ENCODE measurements at regions not wholly inside any gene's neighbourhood (a gene's known extent, or its start where the extent isn't known, plus 50 kb on each side); places are given as distances from the start of the nearest gene placed in this dataset.

DNA sequence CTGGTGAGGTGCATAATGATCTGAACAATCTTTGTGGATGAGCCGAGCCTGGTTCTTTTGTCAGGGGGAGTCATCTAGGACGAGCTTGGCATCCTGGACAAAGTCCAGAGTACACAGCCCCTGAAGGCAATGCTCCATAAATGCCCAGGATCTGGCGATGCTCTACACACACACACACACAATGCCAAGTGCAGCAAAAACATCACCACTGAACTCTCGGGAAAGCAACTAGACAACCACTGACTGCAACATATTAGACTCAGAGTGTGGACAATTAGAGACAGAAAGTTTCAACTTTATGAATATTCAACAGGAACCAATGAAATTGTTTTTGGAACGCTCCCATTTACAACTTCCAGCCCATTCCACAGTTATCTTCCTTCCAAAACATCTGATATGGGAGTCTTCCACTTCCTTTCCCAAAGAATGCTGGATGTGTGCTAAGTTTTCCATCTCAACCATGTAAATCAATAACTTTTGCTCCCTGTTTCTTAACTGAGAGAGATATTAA, 227.6 kb upstream of the ANKRD55 start:
- DNase-seq (ENCODE audit: low read depth in 3 of 3), result no peak

DNA sequence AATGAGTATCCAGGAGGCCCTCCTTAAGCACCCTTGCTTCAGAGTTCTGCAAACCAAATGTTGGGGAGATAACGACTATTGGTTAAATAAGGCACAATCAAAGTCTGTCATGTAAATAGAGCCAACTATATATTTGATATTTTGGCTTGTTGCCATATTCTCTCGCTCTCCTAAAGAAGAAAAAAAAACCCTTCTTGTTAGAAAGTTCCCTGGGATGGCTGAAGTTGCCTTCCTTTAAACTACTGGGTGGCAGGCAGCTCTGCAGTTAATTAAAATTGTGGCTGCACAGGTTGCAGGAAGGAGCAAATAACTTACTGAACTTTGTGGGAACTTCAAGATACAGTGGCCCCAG, 227.0 kb upstream of the ANKRD55 start:
- no peak for DNase-seq (ENCODE audit: low read depth in 3 of 3)

DNA sequence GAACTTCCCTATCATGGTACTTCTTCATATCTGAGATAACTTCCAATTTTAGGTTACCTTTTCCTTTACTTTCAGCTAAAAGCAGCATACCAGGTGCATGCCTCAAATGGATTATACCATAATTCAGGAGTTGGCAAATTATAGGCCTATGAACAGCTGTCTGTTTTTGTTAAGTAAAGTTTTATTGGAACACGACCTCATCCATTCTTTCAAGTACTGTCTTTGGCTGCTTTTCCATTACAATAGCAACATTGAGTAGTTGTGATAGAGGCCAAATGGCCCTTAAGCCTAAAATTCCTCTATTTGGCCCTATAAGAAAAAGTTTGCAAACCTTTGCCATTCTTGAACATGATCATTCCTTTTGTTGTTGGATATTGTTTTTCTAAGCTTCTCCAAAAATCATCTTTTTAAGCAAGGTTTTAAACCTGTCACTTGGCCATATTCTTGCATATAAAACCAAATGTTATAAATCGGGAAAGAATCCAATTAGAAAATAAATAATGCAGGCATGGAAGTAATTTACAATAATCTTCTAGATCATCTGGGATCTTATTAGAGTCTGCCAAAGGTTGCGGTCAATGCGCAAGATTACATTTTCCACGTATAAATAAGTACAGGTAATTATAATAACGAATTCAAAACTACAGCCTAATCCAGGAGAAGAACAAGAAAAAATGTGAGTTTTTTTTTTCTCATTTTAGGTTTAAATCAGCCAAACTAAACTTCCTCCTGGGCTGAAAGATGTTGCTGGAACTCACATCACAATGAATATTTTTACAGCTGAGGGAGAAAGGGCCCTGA, 226.5 kb upstream of the ANKRD55 start:
- no peak for DNase-seq (ENCODE audit: low read depth in 3 of 3)

DNA sequence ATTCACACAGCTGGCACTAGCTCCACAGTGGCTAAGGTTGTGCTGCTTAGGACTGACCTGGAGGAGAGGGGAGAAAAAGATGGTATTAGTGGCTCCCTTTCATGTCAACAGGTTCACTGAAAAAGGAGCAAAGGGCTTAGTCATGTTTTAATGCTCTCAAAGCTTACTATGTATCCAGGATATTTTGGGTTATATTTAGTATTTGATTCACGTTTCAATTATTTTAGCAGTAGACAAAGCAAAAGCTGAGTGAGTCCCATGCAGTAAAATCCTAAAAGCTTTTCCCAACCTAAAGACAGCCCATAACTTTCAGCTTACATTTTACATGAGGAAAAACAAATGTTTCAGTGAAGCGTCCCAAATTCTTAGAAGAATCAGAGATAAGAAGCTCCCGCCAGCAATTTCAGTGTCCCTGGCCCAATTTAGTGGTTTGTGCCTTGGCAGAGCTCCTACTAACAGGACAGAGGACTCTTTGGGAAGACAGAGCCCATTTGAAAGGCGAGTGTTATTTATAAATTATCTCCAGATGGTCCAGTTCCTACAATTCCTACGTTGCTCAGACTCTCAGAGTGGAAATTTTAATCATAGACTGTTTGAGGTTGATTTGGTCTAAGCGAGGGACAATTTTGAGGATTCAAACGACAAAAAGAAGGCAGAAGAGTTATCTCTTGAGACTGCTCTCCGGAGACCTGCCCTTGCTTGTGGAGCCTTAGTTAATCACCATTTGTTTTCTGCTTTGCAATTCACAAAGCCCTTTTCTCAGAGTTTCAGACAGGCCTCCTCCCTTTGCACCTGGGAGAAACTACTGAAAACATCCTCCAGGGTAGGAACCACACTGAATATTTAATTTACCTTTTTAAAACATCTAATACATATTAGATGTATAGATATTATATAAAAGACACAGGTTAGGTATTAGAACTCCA, 225.0 kb upstream of the ANKRD55 start:
- no peak for DNase-seq (ENCODE audit: low read depth in 3 of 3)

DNA sequence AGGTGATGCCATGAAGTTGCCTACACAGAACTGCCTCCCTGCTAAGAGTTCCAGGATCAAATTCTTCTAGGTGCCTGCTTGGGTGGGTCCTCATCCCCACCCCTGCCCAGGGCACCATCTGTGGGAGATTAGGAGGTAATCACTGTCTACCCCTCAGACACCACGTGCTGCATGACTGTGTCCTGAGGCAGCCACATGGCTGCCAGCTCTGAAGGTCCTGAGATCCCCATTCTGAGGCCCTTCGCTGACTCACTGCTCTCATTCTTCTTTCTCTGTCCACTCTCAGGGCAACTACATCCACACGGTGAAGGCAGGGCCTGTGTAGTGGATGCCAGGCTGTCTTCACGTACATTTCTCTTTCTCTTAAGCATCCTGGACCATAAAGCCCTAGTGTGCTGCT, 222.9 kb upstream of the ANKRD55 start:
- no peak for DNase-seq (ENCODE audit: low read depth in 3 of 3)

DNA sequence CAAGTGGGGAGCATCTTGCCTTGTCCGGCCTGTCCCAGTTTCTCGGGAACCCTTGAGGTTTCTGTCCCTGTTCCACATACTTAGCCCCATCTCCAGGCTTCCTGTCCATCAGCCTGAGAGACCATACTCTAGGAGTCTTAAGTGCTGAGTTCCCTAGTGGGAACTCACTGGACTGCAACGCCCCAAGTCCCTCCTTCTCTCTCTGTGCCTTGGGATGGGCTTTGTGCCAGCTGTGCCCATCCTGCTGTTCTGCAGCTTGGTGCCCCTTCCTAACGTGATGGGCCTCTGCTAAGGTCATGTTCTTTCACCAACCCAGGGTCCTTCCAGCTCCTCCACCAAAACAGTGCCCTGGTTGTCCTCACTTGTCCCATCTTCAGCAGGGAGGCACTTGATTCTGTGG, 222.3 kb upstream of the ANKRD55 start:
- no peak for DNase-seq (ENCODE audit: low read depth in 3 of 3)

DNA sequence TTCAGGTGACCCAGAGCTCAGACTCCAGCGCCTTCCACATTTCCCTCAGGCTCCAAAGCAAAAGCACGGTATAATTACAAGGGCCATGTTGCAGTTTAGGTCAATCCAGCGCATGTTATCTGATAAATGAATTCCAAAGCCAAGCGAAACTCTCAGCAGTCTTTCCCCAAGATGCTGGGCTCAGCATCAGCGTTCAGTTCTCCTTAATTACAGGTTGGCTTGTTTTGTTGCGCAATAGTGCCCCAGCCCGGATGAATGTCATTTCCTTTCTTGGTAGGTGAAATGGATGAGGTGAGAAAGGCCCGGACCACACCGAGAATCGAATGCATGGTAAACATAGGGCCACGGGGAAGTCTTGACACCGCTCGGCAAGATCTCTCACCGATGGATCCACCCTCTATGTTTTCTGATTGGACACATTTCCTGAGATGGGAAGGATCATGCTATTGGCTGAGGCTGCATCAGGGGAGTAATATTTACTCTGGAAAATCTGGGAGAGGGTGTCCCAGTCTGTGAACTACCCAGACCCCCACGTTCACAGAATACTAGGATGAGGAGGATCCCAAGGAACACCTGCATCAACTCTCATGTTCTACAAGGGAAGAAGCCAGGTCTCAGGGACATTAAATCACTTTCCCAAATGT, 221.2 kb upstream of the ANKRD55 start:
- no peak for DNase-seq (ENCODE audit: low read depth in 3 of 3)

DNA sequence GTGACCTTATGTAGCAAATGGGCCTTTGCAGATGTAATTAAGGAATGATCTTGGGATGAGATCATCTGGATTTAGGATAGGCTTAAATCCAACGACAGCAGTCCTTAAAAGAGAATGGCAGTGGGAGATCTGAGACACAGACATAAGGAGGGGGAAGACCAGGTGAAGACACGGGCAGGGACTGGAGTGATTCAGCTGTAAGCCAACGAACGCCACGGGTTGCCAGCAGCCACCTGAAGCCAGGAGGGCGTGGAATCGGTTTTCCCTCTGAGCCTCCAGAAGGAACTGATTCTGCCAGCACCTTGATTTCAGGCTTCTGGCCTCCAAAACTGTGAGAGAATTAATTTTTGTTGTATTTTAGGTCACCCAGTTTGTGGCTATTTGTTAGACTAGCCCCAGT, 218.6 kb upstream of the ANKRD55 start:
- DNase-seq (ENCODE audit: low read depth in 3 of 3), result no peak

DNA sequence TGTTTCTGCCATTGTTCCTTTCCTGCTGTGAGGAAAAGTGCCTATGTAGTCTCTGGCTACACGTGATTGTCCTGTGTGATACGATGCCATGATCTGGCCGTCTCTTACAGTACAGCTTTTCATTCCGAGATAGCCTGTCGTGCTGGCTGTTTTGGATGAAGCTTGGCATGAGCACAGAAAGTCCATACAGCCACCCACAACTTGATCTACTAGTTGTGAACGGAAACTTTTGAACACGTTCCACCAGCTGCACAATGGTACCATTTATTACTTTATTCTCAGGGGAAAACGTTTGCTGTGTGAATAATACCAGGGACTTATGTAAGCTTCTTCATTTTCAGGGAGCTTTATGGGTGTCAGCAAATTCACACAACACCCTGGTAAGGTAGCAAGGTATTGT, 217.6 kb upstream of the ANKRD55 start:
- DNase-seq (ENCODE audit: low read depth in 3 of 3), result no peak

DNA sequence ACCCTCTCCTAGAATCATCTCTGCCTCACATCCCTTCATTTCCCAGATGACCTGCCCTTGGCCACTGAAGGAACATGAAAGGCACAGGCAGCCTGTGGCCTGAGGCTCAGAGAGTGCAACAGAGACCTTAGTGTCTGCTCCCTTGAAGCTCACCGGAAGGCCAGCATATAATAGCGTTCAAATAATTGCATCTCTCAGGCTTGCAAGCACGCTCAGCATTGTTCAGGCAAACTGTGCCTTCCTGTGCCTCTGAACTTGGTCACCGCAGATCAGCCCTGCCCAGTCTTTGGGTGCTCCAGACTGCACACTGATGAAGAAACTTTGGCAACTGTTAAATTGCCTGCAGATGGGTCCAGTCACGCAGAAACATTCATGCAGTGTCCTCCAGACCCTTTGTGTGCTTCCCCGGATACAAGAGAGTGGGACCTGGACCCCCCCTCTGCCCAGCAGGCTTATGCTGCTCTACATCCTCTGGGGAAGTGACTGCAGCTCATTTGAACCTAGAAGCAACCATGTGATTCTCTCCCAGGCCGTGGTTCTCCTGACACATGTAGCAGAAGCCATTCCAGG, 216.0 kb upstream of the ANKRD55 start:
- no peak for DNase-seq (ENCODE audit: low read depth in 3 of 3)

DNA sequence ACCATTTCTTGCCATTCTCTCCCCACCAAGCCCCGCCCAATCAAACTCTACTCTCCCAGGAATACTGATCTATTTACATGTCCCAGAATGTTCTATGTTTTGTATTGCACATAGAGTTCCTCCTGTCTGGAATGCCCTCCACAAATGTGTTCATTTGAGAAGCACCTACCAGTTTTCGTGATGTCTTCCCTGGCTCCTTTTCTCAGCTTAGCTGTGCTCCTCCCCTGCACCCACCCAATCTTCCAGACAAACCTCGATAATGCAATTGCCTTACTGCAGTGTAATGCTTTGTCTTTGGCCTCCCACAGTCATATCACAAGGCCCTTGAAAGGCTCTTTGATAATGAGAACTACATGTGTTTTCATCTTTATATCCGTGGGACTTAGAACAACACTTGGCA, 214.5 kb upstream of the ANKRD55 start:
- no peak for DNase-seq (ENCODE audit: low read depth in 3 of 3)

DNA sequence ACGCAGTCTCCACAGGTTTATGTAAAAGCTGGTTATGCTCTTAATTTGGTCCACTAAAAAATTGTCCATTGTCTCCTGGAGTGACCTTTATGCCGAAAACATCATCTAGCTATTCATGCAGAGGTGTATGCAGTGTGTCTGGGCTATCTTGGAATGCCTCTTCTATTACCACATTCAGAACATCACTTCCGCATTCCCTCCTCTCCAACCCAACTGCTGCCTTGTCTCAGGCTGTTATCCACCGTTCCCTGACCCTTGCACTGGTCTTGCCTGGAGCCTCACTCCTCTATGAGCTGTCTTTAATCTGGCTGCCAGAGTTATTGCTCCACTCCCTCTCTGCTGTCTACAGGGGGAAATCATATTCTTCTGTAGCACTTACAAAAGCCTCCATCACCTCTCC, 214.1 kb upstream of the ANKRD55 start:
- no peak for DNase-seq (ENCODE audit: low read depth in 3 of 3)

DNA sequence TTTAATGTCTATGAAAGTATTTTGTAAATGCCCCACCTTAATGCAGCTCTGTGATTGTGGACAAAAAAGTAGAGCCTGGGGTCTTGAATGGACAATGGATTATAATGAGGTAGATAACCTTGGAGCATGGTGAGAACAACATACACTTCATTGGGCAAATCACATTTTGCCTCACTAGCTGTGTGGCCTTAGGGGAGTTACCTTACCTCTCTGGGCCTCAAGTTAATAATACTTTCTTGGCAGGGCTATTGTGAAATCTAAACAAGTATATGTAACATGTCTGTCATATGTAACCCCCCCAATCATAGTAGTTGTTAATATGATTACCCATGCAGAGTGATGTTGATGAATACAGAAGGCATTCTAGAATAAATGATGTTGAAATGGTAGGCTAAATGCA, 213.6 kb upstream of the ANKRD55 start:
- DNase-seq (ENCODE audit: low read depth in 3 of 3), result no peak

DNA sequence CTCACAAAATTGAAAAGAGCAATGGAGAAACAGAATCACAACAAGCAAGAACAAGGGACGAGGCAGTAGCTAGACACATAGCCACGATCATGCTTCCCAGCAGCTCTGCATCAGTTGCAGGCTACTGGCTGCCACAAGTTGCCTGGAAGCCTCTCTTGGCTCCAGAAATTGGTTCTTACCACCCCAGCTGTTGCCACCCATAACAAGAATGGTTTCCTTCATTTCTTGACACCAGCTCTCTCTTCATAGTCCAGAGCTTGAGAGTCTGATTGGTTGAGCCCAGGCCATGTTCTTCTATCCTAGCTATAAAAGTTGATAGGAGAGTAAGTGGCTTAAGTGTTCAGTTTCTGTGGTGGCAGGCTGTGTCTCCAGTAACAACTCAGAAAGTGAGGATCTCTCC, 210.7 kb upstream of the ANKRD55 start:
- no peak for DNase-seq (ENCODE audit: low read depth in 3 of 3)

DNA sequence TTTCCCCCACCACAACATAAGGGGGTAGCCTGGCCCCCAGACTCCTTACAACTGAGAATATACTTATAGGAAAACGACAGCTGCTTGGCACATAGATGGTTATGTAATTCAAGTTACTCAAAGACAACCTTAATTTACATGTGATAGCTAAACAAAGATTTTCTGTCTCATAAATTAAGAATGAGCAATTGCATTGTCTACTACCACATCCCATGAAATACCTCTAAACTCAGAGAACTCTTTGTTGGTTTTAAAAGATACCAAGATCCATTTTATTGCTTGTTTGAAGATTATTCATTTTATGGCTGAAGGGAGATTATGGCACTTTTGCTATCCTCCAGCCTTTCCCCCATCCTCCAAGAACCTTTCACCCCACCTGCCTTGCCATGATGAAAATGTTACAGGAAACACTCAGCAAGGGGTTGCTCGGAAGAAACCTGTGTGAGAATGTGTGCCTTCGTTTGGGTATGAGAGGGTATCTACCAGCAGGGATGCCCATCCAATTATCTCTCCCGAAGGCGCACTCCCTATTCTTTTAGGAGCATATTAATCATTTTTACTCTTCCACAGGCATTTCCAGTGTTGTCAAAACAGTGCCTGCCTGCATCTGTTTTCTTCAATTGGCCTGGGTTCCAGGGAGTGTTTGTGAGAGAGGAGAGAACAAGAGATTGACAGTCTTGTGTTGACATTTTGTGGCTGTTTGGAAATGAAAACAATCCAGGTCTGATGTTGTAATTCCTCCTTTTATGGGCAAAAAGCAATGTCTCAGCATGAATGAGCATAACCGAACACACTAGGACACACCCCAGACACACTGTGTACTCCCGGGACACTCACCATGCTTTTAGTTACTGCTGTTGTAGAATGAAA, 208.0 kb upstream of the ANKRD55 start:
- DNase-seq (ENCODE audit: low read depth in 3 of 3), result no peak

DNA sequence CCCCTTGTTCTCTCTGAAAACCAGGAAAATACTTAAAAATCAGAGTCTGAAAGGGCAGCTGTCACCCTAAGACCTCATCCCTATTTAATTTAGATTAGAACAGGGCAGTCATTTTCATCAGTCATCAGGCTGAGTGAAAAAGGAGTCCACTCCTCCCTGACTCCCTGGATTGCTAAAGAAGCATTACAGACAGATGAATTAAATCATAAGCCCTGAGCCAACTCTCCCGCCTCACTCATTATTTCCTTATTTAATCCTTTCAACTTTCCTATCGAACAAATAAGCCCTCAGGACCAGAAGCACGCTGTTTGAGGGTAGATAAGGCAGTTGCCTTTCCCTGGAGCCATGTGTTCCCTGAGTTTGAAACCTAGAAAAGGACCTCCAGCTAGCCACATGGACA, 201.9 kb upstream of the ANKRD55 start:
- no peak for DNase-seq (ENCODE audit: low read depth in 3 of 3)

DNA sequence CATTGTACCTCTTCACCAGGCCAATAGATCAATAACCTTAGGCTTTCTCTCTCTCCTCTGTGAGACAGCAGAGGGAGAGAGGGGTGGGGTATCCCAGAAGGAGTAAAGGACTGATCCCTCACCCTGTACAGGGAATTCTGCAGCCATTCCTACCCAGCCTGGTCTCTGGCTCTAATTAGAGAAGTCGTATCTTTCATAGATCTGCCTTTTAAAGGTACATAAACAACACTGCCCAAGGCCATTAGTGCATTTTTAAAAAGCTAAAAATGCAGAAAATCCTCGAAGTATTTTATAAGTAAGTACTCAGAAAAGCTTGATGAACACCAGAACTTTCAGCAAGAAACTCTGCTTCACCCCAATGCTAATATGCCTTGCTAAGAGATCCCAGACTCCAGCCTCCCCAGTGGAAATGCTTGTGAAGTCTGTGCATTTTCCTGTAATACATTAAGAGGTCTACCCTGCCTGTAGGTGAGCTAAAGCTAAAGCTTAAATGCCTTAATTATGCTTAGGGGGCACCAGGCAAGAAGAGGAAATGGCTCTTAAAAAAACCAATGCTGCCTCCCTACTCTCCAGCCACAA, 200.0 kb upstream of the ANKRD55 start:
- DNase-seq (ENCODE audit: low read depth in 3 of 3), result no peak

DNA sequence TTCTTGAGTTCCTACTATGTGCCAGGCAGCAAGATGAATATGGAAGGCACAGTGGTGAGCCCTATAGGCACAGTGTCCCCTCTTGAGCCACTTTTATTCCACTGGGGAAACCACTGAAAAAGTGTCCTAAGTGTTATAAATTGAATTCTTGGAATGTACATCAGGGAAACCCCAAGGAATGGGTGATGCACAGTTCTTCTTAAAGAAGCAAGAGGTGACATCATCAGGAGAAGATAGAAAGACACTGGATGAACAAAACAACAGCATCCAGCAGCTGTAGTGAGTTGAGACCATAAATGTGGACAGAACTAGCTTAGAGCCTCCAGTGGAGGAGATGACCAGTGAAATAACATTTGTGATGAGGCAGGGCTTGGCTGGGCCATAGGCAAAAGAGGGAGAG, 199.2 kb upstream of the ANKRD55 start:
- DNase-seq (ENCODE audit: low read depth in 3 of 3), result no peak

DNA sequence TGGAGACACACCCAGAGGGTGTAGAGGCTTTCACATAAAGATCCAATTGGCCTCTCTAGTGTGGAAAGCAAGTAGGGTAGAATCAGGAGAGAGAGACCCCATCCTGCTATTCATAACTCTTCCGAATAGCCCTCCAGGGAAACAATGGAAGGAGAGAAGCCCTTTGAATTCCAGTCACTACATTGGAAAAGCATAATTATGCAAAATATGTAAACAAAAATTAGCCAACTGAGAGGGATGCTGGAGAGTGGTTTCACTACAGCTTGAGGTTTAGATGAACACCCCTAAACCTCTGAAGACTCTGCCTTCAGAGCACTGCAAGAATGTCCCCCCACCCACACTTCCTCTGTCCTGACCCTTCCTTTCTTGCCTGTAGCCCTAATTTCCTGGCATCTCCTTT, 197.3 kb upstream of the ANKRD55 start:
- DNase-seq (ENCODE audit: low read depth in 3 of 3), result no peak

DNA sequence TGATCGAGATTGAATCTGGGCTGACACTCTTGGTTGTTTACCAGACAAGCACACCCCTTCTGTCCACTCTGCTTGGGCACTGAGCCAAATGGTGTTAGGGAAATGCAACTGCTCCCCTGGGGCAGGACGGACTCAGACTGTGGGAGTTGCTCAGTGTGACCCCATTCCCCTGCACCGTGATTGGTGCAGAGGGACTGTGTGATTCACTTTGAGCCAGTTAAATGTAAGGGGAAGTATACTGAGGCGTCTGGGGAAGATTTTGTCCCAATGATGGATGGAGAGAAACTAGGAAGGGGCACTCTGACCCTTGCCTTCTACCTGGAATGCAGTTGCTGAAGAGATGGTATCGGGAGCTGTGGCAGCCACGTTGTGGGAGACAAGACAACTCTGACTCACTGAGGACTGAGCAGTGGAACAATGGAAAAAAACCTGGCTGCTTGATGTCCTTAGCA, 196.0 kb upstream of the ANKRD55 start:
- DNase-seq (ENCODE audit: low read depth in 3 of 3), result no peak

DNA sequence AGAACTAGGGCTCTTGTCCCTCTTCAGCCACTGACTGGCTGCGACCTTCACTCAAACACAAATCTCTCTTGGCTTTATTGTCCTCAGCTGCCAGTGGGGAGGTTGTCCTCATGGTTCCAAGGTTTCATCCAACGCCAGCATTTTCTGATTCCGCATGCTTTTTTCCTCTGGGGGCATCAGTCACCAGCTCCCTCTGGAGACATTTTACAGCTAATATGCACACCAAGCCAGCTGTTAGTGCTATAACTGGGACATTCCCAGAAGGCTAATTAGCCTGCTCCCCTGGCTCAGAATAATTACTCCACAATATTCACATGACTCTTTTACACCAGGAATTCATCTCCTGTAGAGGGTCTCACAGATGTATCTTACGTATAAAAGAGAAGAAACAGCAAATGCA, 193.6 kb upstream of the ANKRD55 start:
- DNase-seq (ENCODE audit: low read depth in 3 of 3), result no peak
